HCT116 (cell line): ENCODE measurements at regions not wholly inside any gene's neighbourhood (a gene's known extent, or its start where the extent isn't known, plus 50 kb on each side); places are given as distances from the start of the nearest gene placed in this dataset.

Experiments used
- ATAC-seq: fragments of 200-7000 bp; cut with Tn5 transposase; 2 replicates; pipeline ENCODE4 v1.9.1; 2020; ENCODE audit warnings: mild to moderate bottlenecking, moderate library complexity
- BruUV-seq: library from RNA; stranded (reverse); fragments of 400-500 nt; replicated peaks from 2 replicates; lab custom pipeline; 2021; lab: Mats Ljungman, UMichigan
- CTCF ChIA-PET: fragments of 300-600 bp; sonication (Branson Sonifier 250); formaldehyde crosslinking; loops from one replicate; lab custom pipeline; 2021; ENCODE audit warnings: antibody characterized with exemption; lab: Charles Lee
- POLR2A ChIA-PET: fragments of 300-600, 350-600 bp; sonication (Branson Sonifier 250); formaldehyde crosslinking; loops from one replicate; lab custom pipeline; 2021; ENCODE audit warnings: antibody characterized with exemption; lab: Charles Lee
- RAD21 ChIA-PET, 2 experiments: fragments of 300-600 bp; sonication (Branson Sonifier 250); formaldehyde crosslinking; loops; one replicate each; lab custom pipeline; 2023; ENCODE audit warnings: low total read pairs in 2 of 2; ENCODE audit not compliant: uncharacterized antibody in 2 of 2, unreplicated experiment in 2 of 2, low non-redundant PET in 1 of 2; lab: Charles Lee
- DNase-seq: peaks from one replicate; pipeline ENCODE4 v3.0.0-alpha.2; 2010; ENCODE audit warnings: low read depth, low spot score
- H2AFZ ChIP-seq: fragments of 200-600 bp; shearing (Covaris generic), sonication (generic); 2 replicates; pipeline ENCODE4 v1.6.1; 2017; ENCODE audit warnings: low read depth, mixed run types, mixed read lengths, antibody characterized with exemption, low read length; ENCODE audit not compliant: poor library complexity, severe bottlenecking
- H3K27ac ChIP-seq: 2 replicates; pipeline ENCODE4 v1.5.1; 2012; ENCODE audit warnings: low read depth, low read length
- H3K27me3 ChIP-seq: fragments of 200-600 bp; sonication (generic); 2 replicates; pipeline ENCODE4 v1.6.1; 2016; ENCODE audit warnings: mixed run types, low read length, mixed read lengths; ENCODE audit not compliant: insufficient read depth
- H3K36me3 ChIP-seq, 2 experiments: fragments of 200-500 bp in 1 of 2; fragments of 200-600 bp in 1 of 2; sonication (Bioruptor generic) in 1 of 2; sonication (generic) in 1 of 2; 2 replicates each; pipeline versions ENCODE4 v1.5.1 to v1.6.1; 2014 to 2016; ENCODE audit warnings: low read length in 2 of 2, inconsistent platforms in 1 of 2, mixed read lengths in 1 of 2, mixed run types in 1 of 2; ENCODE audit not compliant: insufficient read depth in 2 of 2, control insufficient read depth in 1 of 2
- H3K4me1 ChIP-seq, 2 experiments: fragments of 200-600 bp in 1 of 2; sonication (generic) in 1 of 2; 2 replicates each; pipeline versions ENCODE4 v1.5.1 to v1.6.1; 2012 to 2017; ENCODE audit warnings: low read length in 2 of 2, inconsistent platforms in 1 of 2, mild to moderate bottlenecking in 1 of 2, mixed read lengths in 1 of 2, mixed run types in 1 of 2, moderate library complexity in 1 of 2; ENCODE audit not compliant: insufficient read depth in 2 of 2, control insufficient read depth in 1 of 2
- H3K4me2 ChIP-seq: fragments of 200-600 bp; sonication (generic); 2 replicates; pipeline ENCODE4 v1.6.1; 2017; ENCODE audit warnings: mixed run types, low read length, mixed read lengths
- H3K4me3 ChIP-seq, 2 experiments: fragments of 200-600 bp in 1 of 2; sonication (generic) in 1 of 2; replicated peaks in 1 of 2; 2 replicates each; pipeline ENCODE4 v1.5.1; 2011 to 2016; ENCODE audit warnings: low read length in 2 of 2, control low read depth in 1 of 2, low read depth in 1 of 2, mild to moderate bottlenecking in 1 of 2, mixed read lengths in 1 of 2, mixed run types in 1 of 2
- H3K79me2 ChIP-seq: fragments of 200-600 bp; sonication (generic); 2 replicates; pipeline ENCODE4 v1.6.1; 2017; ENCODE audit warnings: mild to moderate bottlenecking, mixed run types, low read length, moderate library complexity, mixed read lengths; ENCODE audit not compliant: insufficient read depth
- H3K9ac ChIP-seq: fragments of 200-600 bp; sonication (generic); 2 replicates; pipeline ENCODE4 v1.6.1; 2016; ENCODE audit warnings: low read length, mixed read lengths
- H3K9me2 ChIP-seq: fragments of 200-600 bp; sonication (generic), shearing (Covaris generic); 2 replicates; pipeline ENCODE4 v1.6.1; 2017; ENCODE audit warnings: mixed run types, mild to moderate bottlenecking, moderate library complexity; ENCODE audit not compliant: insufficient read depth
- H3K9me3 ChIP-seq, 2 experiments: fragments of 200-500 bp in 1 of 2; fragments of 200-600 bp in 1 of 2; sonication (Bioruptor generic) in 1 of 2; sonication (generic) in 1 of 2; 2 replicates each; pipeline ENCODE4 v1.6.1; 2014 to 2017; ENCODE audit warnings: low read length in 2 of 2, mixed read lengths in 2 of 2, inconsistent platforms in 1 of 2, low read depth in 1 of 2, mild to moderate bottlenecking in 1 of 2, mixed run types in 1 of 2, moderate library complexity in 1 of 2; ENCODE audit not compliant: control insufficient read depth in 1 of 2, insufficient read depth in 1 of 2
- H4K20me1 ChIP-seq: fragments of 200-600 bp; sonication (generic), shearing (Covaris generic); 2 replicates; pipeline ENCODE4 v1.6.1; 2017; ENCODE audit warnings: mixed run types, mild to moderate bottlenecking, moderate library complexity; ENCODE audit not compliant: insufficient read depth
- CEBPB ChIP-seq: IDR thresholded peaks from 2 replicates; pipeline ENCODE4 v1.6.1; 2012; ENCODE audit warnings: low read depth
- CTCF ChIP-seq, 3 experiments: fragments of 200-600 bp in 1 of 3; sonication (generic) in 1 of 3; IDR thresholded peaks in 2 of 3; conservative IDR thresholded peaks in 1 of 3; 2 replicates each; pipeline ENCODE4 v1.5.1; 2012 to 2017; ENCODE audit warnings: low read depth in 2 of 3, low read length in 2 of 3, antibody characterized with exemption in 1 of 3, borderline replicate concordance in 1 of 3, control low read depth in 1 of 3, mild to moderate bottlenecking in 1 of 3, mixed read lengths in 1 of 3, mixed run types in 1 of 3, moderate library complexity in 1 of 3; ENCODE audit not compliant: insufficient read depth in 1 of 3
- ELF1 ChIP-seq: IDR thresholded peaks from 2 replicates; pipeline ENCODE4 v1.6.1; 2012; ENCODE audit warnings: low read depth, borderline replicate concordance
- EZH2 ChIP-seq: fragments of 200-600 bp; sonication (generic); IDR thresholded peaks from 2 replicates; pipeline ENCODE4 v1.6.1; 2017; ENCODE audit warnings: antibody characterized with exemption, mixed run types
- EZH2phosphoT487 ChIP-seq: fragments of 200-600 bp; IDR thresholded peaks from 2 replicates; pipeline ENCODE4 v1.6.1; 2018; ENCODE audit warnings: antibody characterized with exemption, borderline replicate concordance
- FOSL1 ChIP-seq: IDR thresholded peaks from 2 replicates; pipeline ENCODE4 v1.6.1; 2012; ENCODE audit warnings: low read depth
- JUND ChIP-seq: IDR thresholded peaks from 2 replicates; pipeline ENCODE4 v1.6.1; 2012
- MAX ChIP-seq: IDR thresholded peaks from 2 replicates; pipeline ENCODE4 v1.6.1; 2012
- POLR2AphosphoS5 ChIP-seq: IDR thresholded peaks from 2 replicates; pipeline ENCODE4 v1.6.1; 2011; ENCODE audit warnings: mild to moderate bottlenecking, low read depth, low read length, moderate library complexity
- RAD21 ChIP-seq: IDR thresholded peaks from 2 replicates; pipeline ENCODE4 v1.6.1; 2012; ENCODE audit warnings: low read depth, mild to moderate bottlenecking
- SIN3A ChIP-seq: IDR thresholded peaks from 2 replicates; pipeline ENCODE4 v1.6.1; 2012; ENCODE audit warnings: low read depth
- SP1 ChIP-seq: IDR thresholded peaks from 2 replicates; pipeline ENCODE4 v1.6.1; 2012; ENCODE audit warnings: low read depth
- ZBTB33 ChIP-seq: IDR thresholded peaks from 2 replicates; pipeline ENCODE4 v1.6.1; 2011; ENCODE audit warnings: mild to moderate bottlenecking, low read length, moderate library complexity; ENCODE audit not compliant: insufficient replicate concordance; ENCODE audit errors: extremely low read depth
- ZFX ChIP-seq: fragments of 450-650 bp; IDR thresholded peaks from 2 replicates; pipeline ENCODE4 v1.6.1; 2017
- ZNF274 ChIP-seq: fragments of 200-500 bp; sonication (Bioruptor generic); IDR thresholded peaks from 2 replicates; pipeline ENCODE4 v1.6.1; 2014; ENCODE audit warnings: mild to moderate bottlenecking, low read depth, low read length, inconsistent platforms
- intact Hi-C: fragments of 100-400 bp; cut with micrococcal nuclease; formaldehyde crosslinking; loops from 2 replicates; pipeline ENCODE4 v1.10.0; 2022

- TF ChIP-seq CTCF (IDR thresholded peaks at IDR 0.05 in 2 of 3, conservative IDR thresholded peaks at IDR 0.05 in 1 of 3; ENCODE audit: borderline replicate concordance in 1 of 3, insufficient read depth in 1 of 3, low read depth in 2 of 3, low read length in 2 of 3) (no peak), SP1 (no peak)
- TF ChIP-seq, all 23 proteins: peak for 0
Measured at GRCh38 chr13:76210262-76210661, 574.1 kb downstream of the LMO7 start (continued).

GRCh38 chr13:76198568-76199163 is 562.5 kb downstream of the LMO7 start:
- no peak for DNase-seq
- RAD21 ChIA-PET: no interaction called here
- H3K4me3 ChIP-seq: no peak overlapping the region
- H3K9me2 ChIP-seq: no peaks in the 10 kb centered on the region
- H3K27me3 ChIP-seq: no peaks in the 10 kb centered on the region
- no peak overlapping the region for H3K27ac ChIP-seq
- TF ChIP-seq ZFX (no peak), EZH2phosphoT487 (no peak), ZBTB33 (no peak), ZNF274 (no peak), SIN3A (no peak), POLR2AphosphoS5 (no peak), RAD21 (no peak), ELF1 (no peak), MAX (no peak), CEBPB (no peak), EZH2 (no peak), JUND (no peak), FOSL1 (no peak)
- BruUV-seq: no TSS peak
- H3K4me1 ChIP-seq: no peaks in the 10 kb centered on the region
- H3K9me3 ChIP-seq: no peaks in the 10 kb centered on the region
- intact Hi-C loops: no loop called here
- no peak for ATAC-seq
- POLR2A ChIA-PET: no interaction called here
- H4K20me1 ChIP-seq: no peaks in the 10 kb centered on the region
- H3K4me2 ChIP-seq: no peak overlapping the region
- H3K79me2 ChIP-seq: no peaks in the 10 kb centered on the region
- no peak overlapping the region for H2AFZ ChIP-seq
- no peak overlapping the region for H3K9ac ChIP-seq
- no peaks in the 10 kb centered on the region for H3K36me3 ChIP-seq
- CTCF ChIA-PET: no interaction called here
